Mesothelial cell of epicardium (in vitro differentiated cells): ENCODE measurements at regions not wholly inside any gene's neighbourhood (a gene's known extent, or its start where the extent isn't known, plus 50 kb on each side); places are given as distances from the start of the nearest gene placed in this dataset.

Source experiments
- DNase-seq, 2 experiments: peaks; one replicate each; pipeline ENCODE4 v3.0.0; 2021; ENCODE audit warnings: low spot score in 2 of 2; ENCODE audit not compliant: unreplicated experiment in 2 of 2
- H3K27ac Mint-ChIP-seq: 2 replicates; pipeline ENCODE4 v1.8.0; 2021; ENCODE audit warnings: mixed read lengths
- H3K27me3 Mint-ChIP-seq: 2 replicates; pipeline ENCODE4 v1.8.0; 2021; ENCODE audit warnings: low read depth, mixed read lengths
- H3K36me3 Mint-ChIP-seq: 2 replicates; pipeline ENCODE4 v1.8.0; 2021; ENCODE audit warnings: mixed read lengths
- H3K4me1 Mint-ChIP-seq: 2 replicates; pipeline ENCODE4 v1.8.0; 2021; ENCODE audit warnings: mixed read lengths
- H3K4me3 Mint-ChIP-seq: 2 replicates; pipeline ENCODE4 v1.8.0; 2021; ENCODE audit warnings: mild to moderate bottlenecking, moderate library complexity, mixed read lengths
- H3K9me3 Mint-ChIP-seq: 2 replicates; pipeline ENCODE4 v1.8.0; 2021; ENCODE audit warnings: mixed read lengths
- TF ChIP-seq, protein P1 (sequence below): fragments of 200-600 bp; sonication (generic); IDR thresholded peaks from one replicate; pipeline ENCODE4 v1.5.0; 2021; ENCODE audit warnings: antibody characterized with exemption; ENCODE audit not compliant: unreplicated experiment

DNA sequence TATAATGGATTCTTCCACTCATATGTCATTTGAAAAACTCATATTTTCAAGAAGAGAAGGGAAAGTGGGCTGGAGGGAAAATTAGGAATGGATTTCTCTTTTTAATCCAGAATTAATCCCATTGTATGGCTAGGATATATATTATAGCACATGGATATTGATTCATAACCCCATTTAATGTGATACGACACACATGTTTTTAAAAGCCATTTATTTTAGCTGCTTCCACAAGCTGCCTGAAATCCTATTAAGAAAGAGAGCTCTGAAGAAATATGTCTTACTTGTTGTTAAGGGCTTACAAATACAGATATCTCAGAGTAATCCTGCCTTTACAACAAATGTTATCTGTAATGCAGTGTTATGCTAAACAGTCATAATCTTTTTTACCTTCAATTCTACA, 598.6 kb downstream of the AMY1C start:
- no peak for DNase-seq
- no peaks in the 10 kb centered on the region for H3K4me1 Mint-ChIP-seq
- TF ChIP-seq, protein P1, sequence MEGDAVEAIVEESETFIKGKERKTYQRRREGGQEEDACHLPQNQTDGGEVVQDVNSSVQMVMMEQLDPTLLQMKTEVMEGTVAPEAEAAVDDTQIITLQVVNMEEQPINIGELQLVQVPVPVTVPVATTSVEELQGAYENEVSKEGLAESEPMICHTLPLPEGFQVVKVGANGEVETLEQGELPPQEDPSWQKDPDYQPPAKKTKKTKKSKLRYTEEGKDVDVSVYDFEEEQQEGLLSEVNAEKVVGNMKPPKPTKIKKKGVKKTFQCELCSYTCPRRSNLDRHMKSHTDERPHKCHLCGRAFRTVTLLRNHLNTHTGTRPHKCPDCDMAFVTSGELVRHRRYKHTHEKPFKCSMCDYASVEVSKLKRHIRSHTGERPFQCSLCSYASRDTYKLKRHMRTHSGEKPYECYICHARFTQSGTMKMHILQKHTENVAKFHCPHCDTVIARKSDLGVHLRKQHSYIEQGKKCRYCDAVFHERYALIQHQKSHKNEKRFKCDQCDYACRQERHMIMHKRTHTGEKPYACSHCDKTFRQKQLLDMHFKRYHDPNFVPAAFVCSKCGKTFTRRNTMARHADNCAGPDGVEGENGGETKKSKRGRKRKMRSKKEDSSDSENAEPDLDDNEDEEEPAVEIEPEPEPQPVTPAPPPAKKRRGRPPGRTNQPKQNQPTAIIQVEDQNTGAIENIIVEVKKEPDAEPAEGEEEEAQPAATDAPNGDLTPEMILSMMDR: no peak
- no peak overlapping the region for H3K27ac Mint-ChIP-seq
- no peak overlapping the region for H3K4me3 Mint-ChIP-seq
- peaks cover 6% of the 10 kb centered on the region for H3K9me3 Mint-ChIP-seq
- no peaks in the 10 kb centered on the region for H3K36me3 Mint-ChIP-seq
- H3K27me3 Mint-ChIP-seq: no peaks in the 10 kb centered on the region

DNA sequence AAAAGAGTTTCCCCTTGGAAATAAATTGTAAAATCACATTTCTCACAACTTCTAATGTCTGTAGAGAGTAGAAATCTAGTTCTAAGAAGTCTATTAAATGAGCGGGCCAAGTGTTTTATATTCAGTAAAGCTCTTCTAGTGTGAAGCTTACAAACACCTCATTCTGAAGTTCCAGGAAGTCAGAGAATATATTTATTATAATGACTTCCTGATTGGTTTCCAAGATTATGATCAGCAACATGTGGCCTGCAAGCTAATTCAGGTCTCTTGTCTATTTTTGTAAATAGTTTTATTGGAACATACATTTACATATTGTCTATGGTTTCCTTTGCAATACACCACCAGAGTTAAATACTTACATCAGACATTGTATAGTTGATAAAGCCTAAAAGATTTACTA, 603.9 kb downstream of the AMY1C start:
- H3K27me3 Mint-ChIP-seq: no peaks in the 10 kb centered on the region
- no peak overlapping the region for H3K27ac Mint-ChIP-seq
- DNase-seq: no peak
- H3K36me3 Mint-ChIP-seq: no peaks in the 10 kb centered on the region
- no peaks in the 10 kb centered on the region for H3K9me3 Mint-ChIP-seq
- TF ChIP-seq, protein P1: no peak
- H3K4me1 Mint-ChIP-seq: no peaks in the 10 kb centered on the region
- no peak overlapping the region for H3K4me3 Mint-ChIP-seq

DNA sequence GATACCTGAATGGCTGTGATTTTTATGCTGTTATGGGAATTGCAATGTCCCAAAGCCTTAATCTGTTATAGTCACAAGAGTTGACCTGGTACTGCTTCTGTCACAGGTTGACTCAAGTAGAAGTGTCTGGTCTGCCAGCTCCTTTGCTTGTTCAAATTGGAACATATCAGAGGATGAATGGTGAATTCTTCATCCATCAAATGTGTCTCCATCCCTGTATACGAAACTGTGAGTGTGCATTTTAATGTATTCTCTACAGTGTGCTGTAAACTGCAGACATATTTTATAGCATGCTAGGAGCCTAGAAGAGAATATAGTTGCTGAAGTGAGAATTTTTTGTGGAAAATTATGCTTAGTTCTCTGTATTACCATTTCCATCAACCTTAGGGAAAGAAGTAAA, 608.4 kb downstream of the AMY1C start:
- Mint-ChIP-seq H3K4me1 (no peaks in the 10 kb centered on the region), H3K9me3 (peaks cover 7% of the 10 kb centered on the region), H3K27me3 (no peaks in the 10 kb centered on the region), H3K27ac (no peak overlapping the region), H3K36me3 (no peaks in the 10 kb centered on the region), H3K4me3 (no peak overlapping the region)
- DNase-seq: no peak
- TF ChIP-seq, protein P1: no peak

DNA sequence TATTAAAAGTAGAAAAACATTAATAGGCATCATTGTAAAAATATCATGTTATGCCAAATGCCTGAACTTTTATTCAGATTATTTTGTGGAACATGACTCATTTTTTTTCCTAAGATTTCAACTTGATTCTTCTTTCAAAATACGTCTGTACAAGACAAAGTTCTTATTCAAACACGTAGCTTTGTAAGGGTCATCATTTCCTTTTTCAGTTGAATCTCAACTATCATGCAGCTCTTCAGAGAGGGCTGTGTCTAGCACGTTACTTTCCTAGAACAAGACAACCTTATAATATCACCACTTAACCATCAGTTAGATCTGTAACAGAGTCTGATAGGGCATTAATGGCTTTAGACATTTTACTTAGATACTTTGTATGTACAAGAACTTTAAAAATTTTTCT, 608.9 kb downstream of the AMY1C start:
- Mint-ChIP-seq H3K27ac (no peak overlapping the region), H3K27me3 (no peaks in the 10 kb centered on the region), H3K4me1 (no peaks in the 10 kb centered on the region), H3K9me3 (peaks cover 7% of the 10 kb centered on the region), H3K4me3 (no peak overlapping the region), H3K36me3 (no peaks in the 10 kb centered on the region)
- TF ChIP-seq, protein P1: no peak
- no peak for DNase-seq

DNA sequence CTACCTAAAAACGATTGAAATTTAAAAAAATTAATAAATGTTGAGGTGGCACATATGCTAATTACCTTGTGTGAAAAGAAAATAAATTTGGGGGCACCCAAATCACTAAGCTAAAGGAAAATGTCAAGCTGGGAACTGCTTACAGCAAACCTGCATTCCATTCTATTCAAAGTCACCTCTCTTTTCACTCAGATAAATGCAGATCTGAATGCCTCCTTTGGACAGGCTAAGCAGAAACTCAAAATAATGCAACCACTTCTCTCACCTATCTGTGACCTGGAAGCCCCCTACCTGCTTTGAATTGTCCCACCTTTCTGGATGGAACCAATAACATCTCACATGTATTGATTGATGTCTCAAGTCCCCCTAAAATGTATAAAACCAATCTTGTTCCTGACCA, 628.7 kb downstream of the AMY1C start:
- Mint-ChIP-seq H3K36me3 (no peaks in the 10 kb centered on the region), H3K27ac (no peak overlapping the region), H3K4me1 (no peaks in the 10 kb centered on the region), H3K4me3 (no peak overlapping the region), H3K9me3 (peaks cover 34% of the 10 kb centered on the region), H3K27me3 (no peaks in the 10 kb centered on the region)
- TF ChIP-seq, protein P1: no peak
- no peak for DNase-seq

DNA sequence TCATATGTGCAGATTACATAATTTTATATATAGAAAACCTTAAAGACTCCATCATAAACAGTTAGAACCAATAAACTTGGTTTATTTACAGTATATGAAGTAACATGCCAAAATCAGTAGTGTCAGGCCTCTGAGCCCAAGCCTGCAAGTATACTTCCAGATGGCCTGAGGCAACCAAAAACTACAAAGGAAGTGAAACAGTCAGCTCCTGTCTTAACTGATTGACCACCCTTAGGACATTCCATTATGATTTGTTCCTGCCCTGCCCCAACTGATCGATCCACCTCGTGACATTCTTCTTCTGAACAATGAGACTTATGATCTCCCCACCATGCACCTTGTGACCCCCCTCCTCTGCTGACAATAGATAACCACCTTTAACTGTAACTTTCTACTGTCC, 630.3 kb downstream of the AMY1C start:
- no peak for DNase-seq
- TF ChIP-seq, protein P1: no peak
- Mint-ChIP-seq H3K4me3 (no peak overlapping the region), H3K36me3 (no peaks in the 10 kb centered on the region), H3K27ac (no peak overlapping the region), H3K9me3 (peaks cover 30% of the 10 kb centered on the region), H3K27me3 (no peaks in the 10 kb centered on the region), H3K4me1 (no peaks in the 10 kb centered on the region)
